K562 (cell line): ENCODE measurements at regions not wholly inside any gene's neighbourhood (a gene's known extent, or its start where the extent isn't known, plus 50 kb on each side); places are given as distances from the start of the nearest gene placed in this dataset.

ENCODE experiments used
- ATAC-seq: fragments of 200-7000 bp; cut with Tn5 transposase; 3 replicates; pipeline ENCODE4 v1.9.1; 2020; ENCODE audit warnings: moderate library complexity
- BruUV-seq: library from RNA; stranded (reverse); fragments of 400-500 nt; replicated peaks from 2 replicates; lab custom pipeline; 2021; lab: Mats Ljungman, UMichigan
- CTCF ChIA-PET: fragments of 300-600 bp; formaldehyde crosslinking; extraction: SDS; loops from one replicate; lab custom pipeline; 2021; ENCODE audit warnings: low intra/inter-chr PET ratio; lab: Yijun Ruan, JAX
- POLR2A ChIA-PET: fragments of 300-600, 350-650 bp; sonication (Branson Sonifier 250); formaldehyde crosslinking; extraction: SDS; loops from one replicate; lab custom pipeline; 2021; ENCODE audit warnings: antibody characterized with exemption, inconsistent platforms; lab: Yijun Ruan, JAX
- DNase-seq, 4 experiments: peaks; one replicate each; pipeline versions ENCODE4 v3.0.0 to v3.0.0-alpha.2; 2011 to 2018; ENCODE audit warnings: low spot score in 3 of 4, mixed read lengths in 3 of 4; ENCODE audit errors: extremely low read depth in 1 of 4
- FAIRE-seq: peaks from 2 replicates; lab custom pipeline; 2011; peaks lifted over from hg19 to GRCh38; lab: Jason Lieb, UNC
- H2AFZ ChIP-seq: 2 replicates; pipeline ENCODE4 v1.6.0; 2011; ENCODE audit warnings: low read depth, low read length, control low read depth, inconsistent platforms
- H3K27ac ChIP-seq: fragments of 200-600 bp; 3 replicates; pipeline ENCODE4 v1.8.0; 2011; ENCODE audit warnings: low read depth, mild to moderate bottlenecking, control low read depth, inconsistent platforms, low read length, moderate library complexity, mixed read lengths; ENCODE audit errors: extremely low read depth
- H3K27me3 ChIP-seq, 2 experiments: fragments of 300-600 bp in 1 of 2; 2 replicates in 1 of 2; 3 replicates in 1 of 2; pipeline versions ENCODE4 v1.6.0 to v1.8.0; 2011; ENCODE audit warnings: inconsistent platforms in 2 of 2, low read length in 2 of 2, mild to moderate bottlenecking in 1 of 2, mixed read lengths in 1 of 2, moderate library complexity in 1 of 2; ENCODE audit not compliant: control insufficient read depth in 2 of 2, insufficient read depth in 2 of 2
- H3K36me3 ChIP-seq: fragments of 300-600 bp; 3 replicates; pipeline ENCODE4 v1.8.0; 2011; ENCODE audit warnings: mild to moderate bottlenecking, low read length, inconsistent platforms; ENCODE audit not compliant: control insufficient read depth, insufficient read depth
- H3K4me1 ChIP-seq, 2 experiments: fragments of 200-600 bp in 1 of 2; replicated peaks in 1 of 2; 2 replicates in 1 of 2; 3 replicates in 1 of 2; pipeline versions ENCODE4 v1.5.1 to v1.8.0; 2011; ENCODE audit warnings: inconsistent platforms in 2 of 2, low read length in 2 of 2, mild to moderate bottlenecking in 1 of 2, mixed read lengths in 1 of 2, moderate library complexity in 1 of 2; ENCODE audit not compliant: control insufficient read depth in 2 of 2, insufficient read depth in 2 of 2
- H3K4me2 ChIP-seq: 2 replicates; pipeline ENCODE4 v1.6.1; 2011; ENCODE audit warnings: low read length, control low read depth, inconsistent platforms, mixed read lengths; ENCODE audit not compliant: insufficient read depth
- H3K4me3 ChIP-seq: fragments of 200-600 bp; sonication (generic), shearing (Covaris generic); 2 replicates; pipeline ENCODE4 v1.5.1; 2016; ENCODE audit warnings: control low read depth, inconsistent platforms
- H3K79me2 ChIP-seq: fragments of 200-600 bp; 3 replicates; pipeline ENCODE4 v1.8.0; 2011; ENCODE audit warnings: low read length, inconsistent platforms; ENCODE audit not compliant: control insufficient read depth, insufficient read depth
- H3K9ac ChIP-seq, 2 experiments: 2 replicates each; pipeline versions ENCODE4 v1.6.0 to v1.6.1; 2011; ENCODE audit warnings: low read depth in 2 of 2, low read length in 2 of 2, control low read depth in 1 of 2, inconsistent platforms in 1 of 2, mild to moderate bottlenecking in 1 of 2, mixed read lengths in 1 of 2; ENCODE audit not compliant: insufficient read depth in 1 of 2
- H3K9me1 ChIP-seq: one replicate; pipeline ENCODE4 v1.6.0; 2011; ENCODE audit warnings: inconsistent platforms, mild to moderate bottlenecking, low read length, moderate library complexity; ENCODE audit not compliant: control insufficient read depth, insufficient read depth
- H3K9me3 ChIP-seq: replicated peaks from 2 replicates; pipeline ENCODE4 v1.5.1; 2011; ENCODE audit warnings: low read depth, low read length, inconsistent platforms; ENCODE audit not compliant: control insufficient read depth, insufficient read depth
- H4K20me1 ChIP-seq: replicated peaks from 2 replicates; pipeline ENCODE4 v1.6.1; 2011; ENCODE audit warnings: low read length, inconsistent platforms, mixed read lengths; ENCODE audit not compliant: control insufficient read depth, insufficient read depth
- GMEB1 ChIP-seq: fragments of 250-450 bp; sonication (Bioruptor Pico); IDR thresholded peaks from 2 replicates; pipeline ENCODE4 v1.4.0; 2020; ENCODE audit warnings: mild to moderate bottlenecking
- ZFP30 ChIP-seq: fragments of 250-450 bp; sonication (Bioruptor Pico); IDR thresholded peaks from 2 replicates; pipeline ENCODE4 v1.8.0; 2022; ENCODE audit warnings: moderate library complexity, mild to moderate bottlenecking, inconsistent platforms, borderline replicate concordance
- ZKSCAN8 ChIP-seq: fragments of 200-800 bp; sonication (Bioruptor generic); IDR thresholded peaks from 2 replicates; pipeline ENCODE4 v1.6.1; 2016; ENCODE audit warnings: missing genetic modification characterization, missing compliant biosample characterization
- ZNF408 ChIP-seq: fragments of 250-450 bp; sonication (Bioruptor Pico); IDR thresholded peaks from 2 replicates; pipeline ENCODE4 v1.4.0; 2020; ENCODE audit warnings: low read depth, mild to moderate bottlenecking, moderate library complexity
- ZNF444 ChIP-seq: fragments of 250-450 bp; sonication (Bioruptor Pico); IDR thresholded peaks from 2 replicates; pipeline ENCODE4 v1.4.0; 2020; ENCODE audit warnings: mild to moderate bottlenecking, moderate library complexity
- WGBS: fragments of 100-300 bp; shearing (Covaris generic); methylation state at CpG from one replicate; pipeline ENCODE4 v1.1.6; 2016; ENCODE audit warnings: low coverage, mixed read lengths; ENCODE audit not compliant: insufficient coverage; ENCODE audit errors: missing lambda C conversion rate; 5-methylcytosine and 5-hydroxymethylcytosine counted together
- in situ Hi-C: fragments of 300-500 bp; cut with MboI; formaldehyde crosslinking; loops from 4 replicates; pipeline ENCODE4 v1.15.0; 2018; ENCODE audit warnings: inconsistent platforms, mixed read lengths
- intact Hi-C: fragments of 100-400 bp; cut with micrococcal nuclease; formaldehyde crosslinking; loops from 2 replicates; pipeline ENCODE4 v1.14.2; 2022

- Histone ChIP-seq H3K4me2 (no peak overlapping the region), H3K27ac (no peak overlapping the region), H3K4me3 (no peak overlapping the region), H3K79me2 (no peaks in the 10 kb centered on the region), H3K36me3 (no peaks in the 10 kb centered on the region), H3K9ac (no peak overlapping the region), H4K20me1 (no peaks in the 10 kb centered on the region), H3K4me1 (no peaks in the 10 kb centered on the region), H3K9me3 (no peaks in the 10 kb centered on the region), H2AFZ (no peak overlapping the region), H3K9me1 (no peaks in the 10 kb centered on the region), H3K27me3 (peaks cover 0 to 13% of the 10 kb centered on the region in 2 experiments; a peak in 2 of 5 replicates)
- DNase-seq (no peak), ATAC-seq (no peak), FAIRE-seq (no peak)
- BruUV-seq = no TSS peak
- CTCF ChIA-PET = no interaction called here
- intact Hi-C loops = no loop called here
- in situ Hi-C loops = no loop called here
- TF ChIP-seq ZKSCAN8 (CRISPR knock-in tag) (no peak), ZNF444 (no peak), GMEB1 (CRISPR knock-in tag) (no peak), ZFP30 (CRISPR knock-in tag) (no peak), ZNF408 (CRISPR knock-in tag) (no peak)
- WGBS = 1% methylated on average over 6 of the region's 6 CpGs
- POLR2A ChIA-PET = no interaction called here
These were observed 233.8 kb downstream of the GADD45G start for GRCh38 chr9:89838621-89839020.
